Right ventricle myocardium superior (tissue), 1 donor: ENCODE measurements at regions not wholly inside any gene's neighbourhood (a gene's known extent, or its start where the extent isn't known, plus 50 kb on each side); places are given as distances from the start of the nearest gene placed in this dataset.

ENCODE experiments used
- ATAC-seq: fragments of 200-7000 bp; cut with Tn5 transposase; one replicate; pipeline ENCODE4 v1.9.1; 2020; ENCODE audit warnings: mild to moderate bottlenecking; ENCODE audit not compliant: poor library complexity
- DNase-seq: peaks from one replicate; pipeline ENCODE4 v3.0.0-alpha.2; 2020
- intact Hi-C: fragments of 100-400 bp; cut with DNase I; formaldehyde crosslinking; loops from one replicate; pipeline ENCODE4 v1.11.2; 2022
- donor health status: DM: no; HTN: yes; CAD: no; lungs with severe emphysema.

DNA sequence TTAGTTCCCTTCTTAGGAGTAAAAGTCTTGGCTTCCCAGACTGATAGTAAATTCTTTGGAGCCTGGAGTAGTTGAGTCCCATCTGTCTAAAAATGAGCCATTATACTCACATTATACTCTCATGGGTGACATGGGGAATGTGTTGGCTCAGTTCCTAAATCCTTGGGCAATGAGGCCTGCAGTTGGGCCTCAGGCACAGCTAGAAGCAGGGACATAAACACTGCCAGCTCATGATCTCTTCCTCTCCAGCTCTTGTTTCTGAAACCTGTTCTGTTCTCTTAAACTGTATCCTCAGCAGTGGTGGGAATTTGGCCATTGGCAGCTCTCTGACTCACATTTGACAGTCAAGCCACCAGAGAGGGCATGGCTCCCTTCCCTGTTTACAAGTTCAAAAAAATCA, 212.5 kb downstream of the SPATA18 start:
- intact Hi-C loops, result no loop called here
- DNase-seq (no peak), ATAC-seq (peak; percentile 47)

DNA sequence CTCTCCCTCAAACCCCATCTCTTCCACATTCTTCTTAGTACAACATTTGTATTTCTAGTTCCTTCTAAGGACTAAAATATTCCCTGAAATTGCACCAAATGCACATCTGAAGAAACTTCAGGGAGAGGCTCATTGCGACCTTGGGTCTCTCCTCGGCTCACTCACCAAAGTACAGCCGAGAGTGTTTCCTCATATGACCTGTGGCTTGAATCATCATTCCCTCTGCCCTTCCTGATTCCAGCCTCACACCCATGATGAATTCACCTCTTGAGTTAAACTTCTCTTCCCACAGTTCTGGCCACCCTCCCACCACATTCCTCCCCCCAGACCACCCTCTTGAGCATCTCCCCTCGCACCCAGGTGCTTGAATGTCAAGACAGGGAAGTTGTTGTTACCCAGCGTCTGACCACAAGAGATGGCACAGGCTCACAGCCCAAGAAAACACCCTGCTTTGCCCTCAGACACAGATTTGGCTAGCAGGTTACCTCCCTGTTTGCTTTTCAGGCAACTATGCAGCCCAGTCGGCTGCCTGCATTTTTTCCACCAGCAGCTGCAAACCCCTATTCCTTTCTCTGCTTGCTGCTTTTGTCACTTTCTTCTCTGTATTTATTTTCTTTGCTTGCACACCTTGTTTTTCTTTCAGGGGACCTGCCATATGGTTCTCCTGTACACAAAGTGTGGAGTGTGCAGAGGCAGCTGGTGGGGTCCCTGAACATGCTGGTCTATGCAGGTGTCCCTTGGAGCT, 214.8 kb downstream of the SPATA18 start:
- intact Hi-C loops, result no loop called here
- no peak for DNase-seq

DNA sequence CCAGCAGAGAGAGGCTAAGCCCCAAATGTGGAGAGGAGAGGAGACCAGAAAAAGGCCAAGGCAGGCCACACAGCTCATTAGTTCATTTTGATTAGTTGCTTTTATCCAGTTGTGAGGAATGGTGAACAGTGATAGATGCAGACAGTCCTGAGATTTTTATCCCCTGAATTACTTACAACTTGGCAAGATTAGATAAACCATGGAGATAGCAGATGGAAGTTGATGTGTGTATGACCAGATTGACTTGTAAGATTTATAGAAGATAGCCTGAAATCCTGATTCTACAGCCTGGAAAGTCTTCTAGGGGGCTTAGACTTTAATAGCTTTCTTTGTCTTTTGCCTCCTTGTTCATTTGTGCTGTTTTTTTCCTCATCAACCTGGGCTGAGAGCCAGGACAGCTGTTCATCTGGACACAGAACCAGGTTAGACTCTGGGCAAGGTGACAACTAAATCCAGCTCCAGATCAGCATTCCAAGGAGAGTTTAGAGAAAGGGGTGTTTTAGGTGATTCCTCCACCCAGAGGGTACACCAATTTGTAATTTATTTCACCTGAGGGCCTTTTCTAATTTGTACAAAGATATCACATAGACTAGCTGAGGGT, 215.5 kb downstream of the SPATA18 start:
- ATAC-seq (peak; percentile 44), DNase-seq (peak; percentile 42)
- intact Hi-C loops, result no loop called here

More for the DNA sequence above, 214.8 kb downstream of the SPATA18 start:
- no peak for ATAC-seq

DNA sequence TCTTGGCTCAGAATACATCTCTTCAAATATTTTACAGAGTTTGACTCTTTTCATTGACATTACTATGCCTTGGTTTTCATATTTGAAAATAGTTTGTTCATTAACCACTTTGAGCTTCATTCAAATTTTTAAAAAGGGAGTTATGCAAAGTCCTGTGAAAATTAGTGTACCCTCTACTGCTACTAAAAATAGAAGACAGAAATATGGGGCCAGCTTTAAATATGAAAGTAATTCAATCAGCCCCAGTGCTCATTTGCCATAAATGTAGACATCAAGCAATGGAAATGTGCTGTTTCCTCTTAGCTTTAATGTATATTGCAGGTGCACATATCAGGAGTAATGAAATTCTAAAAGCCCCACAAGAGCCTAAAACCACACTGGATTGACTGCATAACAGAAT, 218.7 kb downstream of the SPATA18 start:
- intact Hi-C loops, result no loop called here

DNA sequence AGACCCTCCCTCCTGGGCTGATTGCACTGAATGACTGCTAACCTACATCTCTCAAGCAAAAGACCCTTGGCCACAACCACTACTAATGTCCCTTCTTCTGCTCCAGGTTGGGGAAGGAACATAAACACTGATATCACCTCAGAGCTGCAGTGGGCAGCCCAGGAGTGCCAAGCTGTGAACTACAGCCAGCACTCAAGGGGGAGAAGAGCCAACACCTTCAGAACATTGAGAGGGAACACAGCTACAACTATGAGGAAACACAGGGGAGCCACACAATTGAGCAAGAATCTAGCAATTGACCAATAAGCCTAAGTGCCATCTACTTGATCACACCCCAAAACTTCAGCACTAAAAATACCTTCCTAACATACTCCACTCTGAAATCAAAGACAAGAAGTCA, 222.8 kb downstream of the SPATA18 start:
- intact Hi-C loops, result no loop called here
- no peak for DNase-seq
- no peak for ATAC-seq

More for the DNA sequence above, 218.7 kb downstream of the SPATA18 start:
- ATAC-seq (no peak), DNase-seq (no peak)

DNA sequence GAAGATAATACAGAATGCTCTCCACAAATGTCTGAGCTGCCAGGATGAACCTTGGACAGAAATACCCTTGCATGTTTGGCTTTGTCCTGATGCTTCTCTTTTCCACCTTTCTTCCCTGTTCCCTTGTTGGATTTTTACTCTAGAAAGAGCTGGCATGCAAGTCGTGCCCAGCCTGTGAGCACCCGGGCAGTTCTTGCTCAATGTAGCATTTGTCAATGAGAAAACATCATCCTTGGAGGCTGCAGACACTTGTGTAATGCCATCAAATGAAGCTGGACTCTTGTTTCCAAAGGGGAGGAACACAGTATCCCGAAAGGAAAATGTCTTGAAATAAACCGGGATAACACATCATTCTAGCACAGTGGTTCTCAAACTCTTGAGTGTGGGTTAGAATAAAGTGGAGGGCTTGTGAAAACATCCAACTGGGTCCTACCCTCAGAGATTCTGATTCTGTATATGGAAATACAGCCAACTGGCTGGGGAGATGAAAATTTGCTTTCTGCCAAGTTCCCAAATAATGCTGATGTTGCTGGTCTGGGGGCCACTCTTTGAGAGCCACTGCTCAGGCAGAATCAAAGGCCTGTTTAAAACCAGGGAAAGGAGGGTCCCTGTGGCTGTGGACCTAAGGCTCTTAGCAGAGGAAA, 237.2 kb downstream of the SPATA18 start:
- no peak for DNase-seq
- ATAC-seq, result no peak
- intact Hi-C loops, result no loop called here

DNA sequence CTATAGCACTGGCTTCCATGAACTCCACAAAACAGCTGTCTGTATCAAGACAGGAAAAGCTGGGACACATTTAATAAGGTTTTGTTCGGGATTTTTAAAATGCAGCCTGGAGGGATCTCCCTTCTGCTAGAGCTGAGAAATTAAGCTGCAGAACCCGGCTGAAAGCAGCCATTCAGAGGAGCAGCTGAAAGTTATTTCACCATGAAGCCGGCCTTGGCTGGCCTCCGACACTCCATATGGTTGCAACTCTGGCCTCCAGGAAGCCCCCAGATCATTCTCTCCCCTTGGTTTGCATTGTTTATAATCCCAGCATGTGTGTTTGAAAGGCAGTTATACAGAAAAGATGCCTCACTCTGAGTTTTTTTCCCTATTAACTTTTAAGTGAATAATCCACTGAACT, 239.4 kb downstream of the SPATA18 start:
- no peak for DNase-seq

DNA sequence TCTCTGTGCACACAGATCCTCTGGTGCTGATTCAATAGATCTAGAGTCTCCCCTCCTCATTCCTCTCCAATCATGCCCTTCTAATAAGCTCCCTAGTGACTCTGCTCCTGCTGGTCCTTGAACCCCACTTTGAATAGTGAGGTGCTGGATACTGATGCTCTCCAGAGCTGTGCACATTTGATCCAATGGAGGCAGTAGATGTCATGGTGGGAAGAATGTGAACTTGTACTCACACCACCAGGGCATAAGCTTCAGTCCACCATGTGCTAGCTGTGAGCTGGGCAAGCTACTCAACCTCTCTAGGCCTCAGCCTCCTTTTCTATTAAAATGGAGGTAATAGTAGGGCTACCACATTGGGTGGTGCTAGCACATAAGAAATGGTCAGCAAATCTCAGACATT, 241.1 kb downstream of the SPATA18 start:
- no peak for DNase-seq
- no peak for ATAC-seq
- intact Hi-C loops, result no loop called here

More for the DNA sequence above, 239.4 kb downstream of the SPATA18 start:
- intact Hi-C loops, result no loop called here
- ATAC-seq, result no peak

DNA sequence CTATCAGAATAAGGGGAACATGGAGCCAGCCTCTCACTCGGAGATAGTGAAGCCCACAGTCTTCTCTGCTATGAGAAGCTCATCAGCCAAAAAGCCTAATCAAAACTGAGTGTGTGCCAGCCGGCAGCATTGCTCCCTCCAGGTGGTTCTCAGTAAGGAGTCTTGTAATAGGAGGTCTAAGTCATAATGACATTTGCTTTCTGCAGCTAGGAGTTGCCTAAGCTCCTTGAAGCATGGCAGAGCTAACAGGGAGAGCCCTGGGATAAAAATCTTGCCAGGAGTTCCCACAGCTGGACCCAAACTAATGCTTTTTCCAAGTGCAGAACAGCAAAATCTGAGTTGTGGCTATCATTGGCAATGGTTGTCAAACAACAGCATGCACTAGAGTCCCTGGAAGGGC, 245.2 kb downstream of the SPATA18 start:
- DNase-seq (no peak), ATAC-seq (no peak)
- intact Hi-C loops, result no loop called here

DNA sequence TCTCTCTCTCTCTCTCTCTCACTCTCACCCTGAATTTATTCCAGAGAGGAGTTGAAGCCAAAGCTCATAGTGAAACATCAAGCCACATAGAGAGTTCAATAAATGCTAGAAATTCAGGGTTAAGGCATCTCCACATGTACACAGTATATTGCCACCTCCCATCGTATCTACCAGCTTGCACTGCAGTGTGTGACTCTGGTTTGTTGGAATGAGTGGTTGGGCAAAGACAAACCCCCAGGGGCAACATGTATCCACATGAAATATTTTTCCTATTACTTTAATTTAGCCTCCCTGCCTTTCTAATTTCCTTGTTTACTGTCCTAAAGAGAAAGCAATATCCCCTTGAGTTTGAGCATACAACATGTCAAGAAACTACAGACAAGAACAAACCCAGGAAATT, 247.3 kb downstream of the SPATA18 start:
- ATAC-seq, result peak; percentile 38
- intact Hi-C loops, result no loop called here
- no peak for DNase-seq

DNA sequence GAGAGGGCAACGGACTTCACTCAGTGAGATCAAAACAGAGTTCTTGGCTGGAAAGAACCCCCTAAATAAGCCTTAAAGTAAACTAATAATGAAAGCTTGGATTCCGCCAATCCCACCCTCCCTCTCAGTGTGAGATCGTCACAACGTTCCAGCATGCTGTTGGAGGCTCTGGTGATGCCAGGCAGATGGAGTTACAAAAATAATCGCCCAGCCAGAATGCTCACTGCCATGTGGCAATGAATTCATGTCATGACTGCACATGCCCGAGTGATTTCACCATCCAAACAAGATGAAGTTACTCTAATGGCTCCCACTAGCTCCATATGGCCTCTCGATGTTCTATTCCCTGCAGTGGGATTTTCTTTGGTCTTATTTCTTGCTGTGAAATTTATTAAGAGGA, 248.0 kb downstream of the SPATA18 start:
- intact Hi-C loops, result no loop called here
- DNase-seq, result no peak
- ATAC-seq, result peak; percentile 57

DNA sequence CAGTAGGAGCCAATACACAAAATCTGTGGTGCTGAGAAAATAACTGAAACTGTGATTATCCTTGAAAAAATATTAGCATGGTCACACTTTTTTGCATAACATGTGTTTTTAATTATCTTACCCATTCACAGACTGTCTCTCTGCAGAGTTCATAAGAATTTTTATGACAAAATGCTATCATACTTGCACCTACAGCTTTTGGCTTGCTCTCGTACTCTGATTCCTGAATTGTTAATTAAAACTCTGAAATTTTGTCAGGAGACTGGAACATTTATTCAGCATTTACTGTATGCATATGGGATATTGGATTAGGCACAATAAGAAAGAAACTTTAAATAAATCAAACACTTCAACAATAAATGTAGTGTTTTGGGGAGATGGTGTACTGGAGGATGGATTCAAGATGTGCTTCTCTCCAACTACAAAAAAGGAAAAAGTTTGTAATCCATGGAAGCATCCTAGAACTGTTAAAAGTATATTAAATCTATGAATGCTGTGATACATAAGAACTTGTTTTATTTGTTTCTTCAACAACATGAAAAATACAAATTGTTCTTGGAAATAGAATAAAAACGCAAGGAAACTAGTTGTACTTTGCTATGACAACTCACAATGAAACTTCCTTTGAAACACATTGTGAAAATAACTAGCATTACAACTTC, 260.5 kb downstream of the SPATA18 start:
- no peak for DNase-seq
- ATAC-seq, result no peak
- intact Hi-C loops, result no loop called here

DNA sequence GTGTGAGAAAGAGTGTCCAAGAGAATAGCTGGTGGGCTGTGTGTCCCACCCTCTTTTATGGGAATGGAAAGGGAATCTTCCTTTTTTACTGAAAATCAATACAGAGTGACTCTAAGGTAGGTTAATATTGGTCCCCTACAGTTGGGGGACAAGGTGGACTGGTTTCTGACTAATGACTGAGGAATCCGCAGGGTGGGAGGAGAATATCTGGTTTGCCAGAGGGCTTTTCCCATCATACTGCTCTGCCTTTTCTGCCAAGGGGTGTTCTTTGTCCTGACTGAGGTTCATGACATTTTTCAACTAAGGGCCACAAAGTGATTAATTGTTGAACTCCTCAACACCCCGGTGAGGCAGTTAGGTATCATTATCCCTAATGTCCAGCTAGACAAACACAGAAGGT, 261.6 kb downstream of the SPATA18 start:
- intact Hi-C loops, result no loop called here
- ATAC-seq, result no peak
- no peak for DNase-seq

DNA sequence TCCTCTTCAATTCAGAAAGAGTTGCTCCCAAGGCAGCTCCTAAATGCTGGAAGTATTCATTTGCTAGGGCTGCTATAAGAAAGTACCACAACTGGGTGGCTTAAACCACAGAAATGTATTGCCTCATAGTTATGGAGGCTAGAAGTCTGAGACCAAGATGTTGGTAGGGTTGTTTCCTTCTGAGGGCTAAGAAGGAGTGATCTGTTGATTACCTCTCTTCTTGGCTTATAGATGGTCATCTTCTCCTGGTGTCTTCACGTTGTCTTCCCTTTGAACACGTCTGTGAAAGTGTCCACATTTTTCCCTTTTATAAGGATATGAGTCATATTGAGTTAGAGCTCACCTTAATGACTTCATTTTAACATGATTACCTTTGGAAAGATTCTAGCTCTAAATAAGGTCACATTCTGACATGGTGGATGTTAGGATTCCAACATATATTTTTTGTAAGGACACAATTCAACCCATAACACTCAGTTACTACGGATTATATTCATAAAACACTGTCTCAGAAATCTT, 266.3 kb downstream of the SPATA18 start:
- no peak for ATAC-seq
- DNase-seq, result no peak
- intact Hi-C loops, result no loop called here

DNA sequence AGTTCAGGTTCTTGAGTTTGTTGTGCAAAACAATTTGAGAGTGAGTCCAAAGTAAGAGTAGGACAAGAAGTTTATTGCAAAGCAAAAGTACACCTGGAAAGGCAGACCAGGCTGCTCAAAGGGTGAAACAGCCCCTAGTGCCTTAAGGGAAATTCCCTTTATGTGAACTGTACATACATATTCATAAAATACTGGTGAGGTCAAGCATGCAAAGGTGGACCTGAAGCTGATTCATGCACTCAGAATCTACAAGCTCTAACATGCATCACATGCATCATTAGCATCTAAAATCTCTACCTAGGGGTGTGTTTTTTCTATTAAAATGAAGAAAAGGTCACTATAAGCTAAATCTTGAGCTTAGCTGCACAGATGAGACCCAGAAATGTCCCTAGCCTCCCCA, 266.9 kb downstream of the SPATA18 start:
- intact Hi-C loops, result no loop called here

DNA sequence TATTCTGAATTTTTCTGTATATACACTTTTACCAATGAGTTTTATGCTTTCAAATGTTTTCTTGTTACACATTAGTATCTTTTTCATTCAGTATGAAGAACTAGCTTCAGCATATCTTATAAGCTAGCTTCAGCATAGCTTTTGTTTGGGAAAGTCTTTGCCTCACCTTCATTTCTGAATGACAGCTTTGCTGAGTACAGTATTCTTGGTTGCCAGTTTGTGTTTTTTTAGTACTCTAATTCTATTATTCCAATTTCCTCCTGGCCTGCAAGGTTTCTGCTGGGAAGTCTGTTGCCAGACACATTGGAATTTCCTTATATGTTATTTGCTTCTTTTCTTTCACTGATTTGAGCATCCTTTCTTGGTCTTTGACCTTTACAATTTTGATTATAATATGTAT, 278.8 kb downstream of the SPATA18 start:
- ATAC-seq (no peak), DNase-seq (no peak)
- intact Hi-C loops, result no loop called here

More for the DNA sequence above, 266.9 kb downstream of the SPATA18 start:
- ATAC-seq (no peak), DNase-seq (no peak)

DNA sequence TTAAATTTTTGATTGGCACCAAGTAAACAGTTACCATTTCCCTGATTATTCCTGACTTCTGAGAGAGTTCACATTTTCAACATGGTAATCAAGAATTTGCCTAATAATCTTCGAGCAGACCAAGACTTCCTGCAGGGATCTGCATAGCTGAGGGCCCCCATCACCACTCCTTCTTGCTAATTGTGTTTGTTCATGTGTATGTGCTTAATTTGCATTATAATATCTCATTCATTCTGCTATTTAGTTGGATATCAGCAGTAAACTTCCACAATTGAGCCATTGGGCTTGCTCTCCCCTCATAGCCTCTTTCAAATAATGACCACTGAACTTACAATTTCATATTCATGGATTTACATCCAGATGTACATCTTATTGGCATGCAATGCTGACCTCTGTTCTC, 292.5 kb downstream of the SPATA18 start:
- ATAC-seq, result no peak
- intact Hi-C loops, result no loop called here
- no peak for DNase-seq

DNA sequence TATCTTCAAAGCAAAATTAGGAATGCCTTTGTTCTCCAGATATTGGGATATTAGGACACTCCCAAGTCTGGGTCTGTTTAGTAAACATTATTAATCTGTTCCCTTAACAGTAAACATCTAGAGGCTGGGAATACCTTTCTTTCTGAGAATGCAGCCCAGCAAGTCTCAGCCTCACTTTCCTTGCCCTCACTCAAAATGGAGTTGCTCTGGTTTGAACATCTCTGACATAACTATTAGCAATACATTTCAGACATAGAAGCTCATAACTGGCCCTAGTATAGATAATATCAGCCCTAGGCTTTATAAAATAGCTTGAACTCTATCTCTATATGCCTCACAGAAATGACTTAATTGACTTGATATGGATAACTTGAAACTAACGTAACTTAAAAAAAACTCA, 299.8 kb downstream of the SPATA18 start:
- DNase-seq (no peak), ATAC-seq (no peak)
- intact Hi-C loops, result no loop called here

DNA sequence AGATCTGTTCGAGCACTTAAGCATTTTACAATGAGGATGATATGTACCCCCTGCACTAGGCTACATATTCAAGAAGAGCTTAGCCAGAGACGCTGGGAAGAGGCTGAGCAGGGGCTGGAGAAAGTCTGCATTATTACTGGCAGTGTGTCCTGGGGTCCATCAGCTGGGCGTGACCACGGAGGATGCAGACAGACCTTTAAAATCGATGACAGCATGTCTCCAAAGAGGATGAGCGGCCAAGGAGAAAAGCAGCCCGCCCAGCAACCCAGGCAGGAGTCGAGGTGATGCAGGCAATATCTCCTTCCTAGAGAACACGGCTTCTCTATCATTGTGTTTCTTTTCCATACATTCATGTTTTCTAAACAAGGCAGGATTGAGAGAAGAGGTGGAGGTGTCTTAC, 300.7 kb downstream of the USP46 start:
- DNase-seq (no peak), ATAC-seq (peak; percentile 32)
- intact Hi-C loops, result no loop called here
